OCI-LY7 (cell line): ENCODE measurements at regions not wholly inside any gene's neighbourhood (a gene's known extent, or its start where the extent isn't known, plus 50 kb on each side); places are given as distances from the start of the nearest gene placed in this dataset.
A peak's percentile ranks its signal among the peaks of the same experiment; 100 is the strongest.

ENCODE experiments used
- BruUV-seq: library from RNA; stranded (reverse); fragments of 400-500 nt; replicated peaks from 2 replicates; lab custom pipeline; 2021; lab: Mats Ljungman, UMichigan
- CTCF ChIA-PET: fragments of 300-600 bp; sonication (Branson Sonifier 250); formaldehyde crosslinking; loops from one replicate; lab custom pipeline; 2022; ENCODE audit warnings: antibody characterized with exemption; ENCODE audit not compliant: unreplicated experiment; lab: Charles Lee
- POLR2A ChIA-PET: fragments of 300-600 bp; sonication (Branson Sonifier 250); formaldehyde crosslinking; loops from one replicate; lab custom pipeline; 2022; ENCODE audit warnings: antibody characterized with exemption; lab: Charles Lee
- DNase-seq: peaks from one replicate; pipeline ENCODE4 v3.0.0-alpha.2; 2015; ENCODE audit warnings: low spot score
- H2AFZ ChIP-seq: fragments of 200-600 bp; sonication (generic), shearing (Covaris generic); 2 replicates; pipeline ENCODE4 v1.6.1; 2014; ENCODE audit warnings: mild to moderate bottlenecking, antibody characterized with exemption, low read length, moderate library complexity
- H3K27ac ChIP-seq: fragments of 200-600 bp; sonication (generic); 2 replicates; pipeline ENCODE4 v1.5.1; 2014; ENCODE audit warnings: mixed run types, low read depth, mild to moderate bottlenecking, moderate library complexity, low read length, inconsistent platforms; ENCODE audit not compliant: poor library complexity, severe bottlenecking
- H3K36me3 ChIP-seq: fragments of 200-600 bp; sonication (generic); 2 replicates; pipeline ENCODE4 v1.6.1; 2014; ENCODE audit warnings: mild to moderate bottlenecking, antibody characterized with exemption, low read length, moderate library complexity, mixed read lengths; ENCODE audit not compliant: insufficient read depth
- H3K4me1 ChIP-seq: fragments of 200-600 bp; sonication (generic); 2 replicates; pipeline ENCODE4 v1.5.1; 2014; ENCODE audit warnings: mild to moderate bottlenecking, low read length; ENCODE audit not compliant: insufficient read depth, poor library complexity, severe bottlenecking
- H3K4me2 ChIP-seq: fragments of 200-600 bp; sonication (generic); 2 replicates; pipeline ENCODE4 v1.6.1; 2014; ENCODE audit warnings: mild to moderate bottlenecking, low read length
- H3K4me3 ChIP-seq: fragments of 200-600 bp; sonication (generic); 2 replicates; pipeline ENCODE4 v1.5.1; 2014; ENCODE audit warnings: mild to moderate bottlenecking, low read depth, low read length; ENCODE audit not compliant: poor library complexity, severe bottlenecking
- H3K79me2 ChIP-seq: fragments of 200-600 bp; sonication (generic); 2 replicates; pipeline ENCODE4 v1.6.1; 2016; ENCODE audit warnings: low read depth, mild to moderate bottlenecking, low read length, moderate library complexity, mixed read lengths; ENCODE audit not compliant: insufficient read depth
- H3K9me2 ChIP-seq: fragments of 200-600 bp; sonication (generic); 2 replicates; pipeline ENCODE4 v1.6.1; 2016; ENCODE audit warnings: mild to moderate bottlenecking, low read length, mixed read lengths; ENCODE audit not compliant: insufficient read depth
- H3K9me3 ChIP-seq: fragments of 200-600 bp; sonication (generic); 2 replicates; pipeline ENCODE4 v1.6.1; 2014; ENCODE audit warnings: mild to moderate bottlenecking, mixed run types, low read length, mixed read lengths
- H4K20me1 ChIP-seq: fragments of 200-600 bp; sonication (generic); 2 replicates; pipeline ENCODE4 v1.6.1; 2014; ENCODE audit warnings: mild to moderate bottlenecking, antibody characterized with exemption, low read length, moderate library complexity, mixed read lengths; ENCODE audit not compliant: insufficient read depth
- CTCF ChIP-seq: fragments of 200-600 bp; sonication (generic); conservative IDR thresholded peaks from 2 replicates; pipeline ENCODE4 v1.5.1; 2014; ENCODE audit warnings: mild to moderate bottlenecking, antibody characterized with exemption, low read length, moderate library complexity, mixed read lengths
- EZH2phosphoT487 ChIP-seq: fragments of 200-600 bp; sonication (generic); IDR thresholded peaks from 2 replicates; pipeline ENCODE4 v1.6.1; 2018; ENCODE audit warnings: low read depth, borderline replicate concordance, mild to moderate bottlenecking, mixed run types, antibody characterized with exemption, low read length, moderate library complexity, mixed read lengths
- intact Hi-C: fragments of 100-400 bp; cut with micrococcal nuclease; formaldehyde crosslinking; loops from one replicate; pipeline ENCODE4 v1.10.0; 2022; ENCODE audit not compliant: unreplicated experiment

- intact Hi-C loops = loop anchor here (5.0 to 10.0 kb wide), 3 partner anchors 179 to 1929 kb away; partner anchors contain the start of gene DMAC1
- Histone ChIP-seq H3K36me3 (no peaks in the 10 kb centered on the region; the same call in 1 of the 2 replicates), H2AFZ (peak overlapping the region; percentile 51; the same call in 1 of the 2 replicates), H3K4me2 (peak overlapping the region; percentile 68), H3K27ac (peak overlapping the region; percentile 93), H3K79me2 (no peaks in the 10 kb centered on the region), H3K4me3 (peak overlapping the region; percentile 44), H4K20me1 (no peaks in the 10 kb centered on the region), H3K9me3 (no peaks in the 10 kb centered on the region), H3K4me1 (peaks cover 78% of the 10 kb centered on the region), H3K9me2 (no peaks in the 10 kb centered on the region)
- DNase-seq = peak; percentile 94
- no TSS peak for BruUV-seq
- ChIA-PET POLR2A (interaction anchor here (0.6 to 1.4 kb wide), 7 partner anchors 8 to 1669 kb away, joined by 3 to 7 read pairs (median 3); no protein-coding TSS in a partner anchor), CTCF (no interaction called here)
- no peak for TF ChIP-seq CTCF
- TF ChIP-seq EZH2phosphoT487 = no peak
Measured at GRCh38 chr9:7976167-7976755, 176.7 kb upstream of the DMAC1 start.

GRCh38 chr9:7975336-7975735 is 175.8 kb upstream of the DMAC1 start:
- Histone ChIP-seq H3K27ac (peak overlapping the region; percentile 93), H3K9me2 (no peaks in the 10 kb centered on the region), H3K79me2 (no peaks in the 10 kb centered on the region), H3K4me2 (peak overlapping the region; percentile 68), H3K36me3 (no peaks in the 10 kb centered on the region; the same call in 1 of the 2 replicates), H3K4me1 (peaks cover 70% of the 10 kb centered on the region), H4K20me1 (no peaks in the 10 kb centered on the region), H3K9me3 (no peaks in the 10 kb centered on the region), H2AFZ (peak overlapping the region; percentile 91; the same call in 1 of the 2 replicates), H3K4me3 (peak overlapping the region; percentile 17)
- no peak for TF ChIP-seq CTCF
- TF ChIP-seq EZH2phosphoT487 = no peak
- BruUV-seq = no TSS peak
- no peak for DNase-seq
- intact Hi-C loops = loop anchor here (5.0 to 10.0 kb wide), 3 partner anchors 178 to 1929 kb away; partner anchors contain the start of gene DMAC1
- CTCF ChIA-PET = no interaction called here
- POLR2A ChIA-PET = interaction anchor here (1.1 to 1.5 kb wide), 2 partner anchors 9 to 23 kb away, joined by 3 to 5 read pairs; no protein-coding TSS in a partner anchor
